ENCODE measurements at regions not wholly inside any gene's neighbourhood (a gene's known extent, or its start where the extent isn't known, plus 50 kb on each side); places are given as distances from the start of the nearest gene placed in this dataset.

DNA sequence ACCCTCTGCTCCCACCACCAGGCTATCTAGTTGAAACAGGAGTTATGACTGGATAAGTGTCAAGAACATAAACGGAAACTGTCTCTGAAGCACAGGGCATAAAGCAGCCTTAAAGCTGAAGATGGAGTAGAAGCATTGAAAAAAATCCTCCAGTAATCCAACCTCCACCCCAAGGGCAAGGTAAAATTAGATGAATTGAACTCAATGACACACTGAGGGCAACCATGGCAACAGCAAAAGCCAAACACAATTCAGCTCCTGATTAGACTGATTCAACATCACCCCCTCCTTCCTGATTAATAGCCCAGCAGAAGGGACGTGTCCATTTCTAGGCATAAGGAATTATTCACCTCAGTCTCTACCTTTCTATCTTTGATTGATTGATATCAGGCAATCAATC is 183.2 kb upstream of the MAP3K1 start:
- TF ChIP-seq EZH2 (IDR thresholded peaks at IDR 0.05; ENCODE audit: insufficient read depth, poor library complexity, severe bottlenecking), result no peak
- TF ChIP-seq EZH2phosphoT487 (IDR thresholded peaks at IDR 0.05; ENCODE audit: insufficient read depth, low read depth), result no peak

Data from GM23248 (cell line).